Heart right ventricle (tissue), 16 donors: ENCODE measurements at regions not wholly inside any gene's neighbourhood (a gene's known extent, or its start where the extent isn't known, plus 50 kb on each side); places are given as distances from the start of the nearest gene placed in this dataset.
A peak's percentile ranks its signal among the peaks of the same experiment; 100 is the strongest.

Experiments
- ATAC-seq, 8 donors: fragments of 200-7000 bp; cut with Tn5 transposase; one replicate each; pipeline ENCODE4 v1.9.1; 2020; ENCODE audit warnings: mild to moderate bottlenecking in 8 of 8, moderate library complexity in 8 of 8, moderate number of reproducible peaks in 1 of 8
- DNase-seq, 2 donors: peaks; one replicate each; pipeline ENCODE4 v3.0.0-alpha.2; 2020
- H3K27ac ChIP-seq, 10 donors: fragments of 200-600 bp; sonication (generic) in 2 of 10; one replicate each; pipeline versions ENCODE4 v1.5.0 to v1.8.0; 2020 to 2022; ENCODE audit warnings: mild to moderate bottlenecking in 3 of 10
- H3K27me3 ChIP-seq, 7 donors: fragments of 200-600 bp; one replicate each; pipeline ENCODE4 v1.8.0; 2021 to 2022; ENCODE audit warnings: mild to moderate bottlenecking in 2 of 7
- H3K36me3 ChIP-seq, 9 donors: fragments of 200-600 bp; sonication (generic) in 1 of 9; one replicate each; pipeline versions ENCODE4 v1.5.0 to v1.8.0; 2020 to 2022; ENCODE audit warnings: mild to moderate bottlenecking in 2 of 9
- H3K4me1 ChIP-seq, 9 donors: fragments of 200-600 bp; sonication (generic) in 1 of 9; one replicate each; pipeline versions ENCODE4 v1.5.0 to v1.8.0; 2020 to 2022; ENCODE audit warnings: mild to moderate bottlenecking in 4 of 9
- H3K4me3 ChIP-seq, 10 donors: fragments of 200-600 bp; sonication (generic) in 2 of 10; one replicate each; pipeline versions ENCODE4 v1.5.0 to v1.8.0; 2020 to 2022; ENCODE audit warnings: mild to moderate bottlenecking in 7 of 10, moderate library complexity in 2 of 10
- H3K9me3 ChIP-seq, 11 donors: fragments of 200-600 bp in 10 of 11; sonication (generic) in 2 of 11; one replicate each; pipeline versions ENCODE4 v1.5.0 to v1.8.0; 2013 to 2022; ENCODE audit warnings: mild to moderate bottlenecking in 2 of 11, control low read depth in 1 of 11, moderate library complexity in 1 of 11
- CTCF ChIP-seq, 9 donors: fragments of 200-600 bp; sonication (generic) in 2 of 9; IDR thresholded peaks; one replicate each; pipeline versions ENCODE4 v1.5.0 to v1.8.0; 2021 to 2022; ENCODE audit warnings: antibody characterized with exemption in 9 of 9, mild to moderate bottlenecking in 5 of 9, moderate library complexity in 1 of 9
- WGBS, 2 donors: extraction: QIAGEN DNeasy Blood & Tissue Kit; methylation state at CpG; one replicate each; pipeline ENCODE4 v1.1.7; 2013; ENCODE audit warnings: inconsistent platforms in 1 of 2; 5-methylcytosine and 5-hydroxymethylcytosine counted together
- intact Hi-C, 10 donors: fragments of 100-400 bp; cut with DNase I; formaldehyde crosslinking; loops; one replicate each; pipeline versions ENCODE4 v1.11.1 to v1.14.2; 2022
- donor health status: Arrhythmogenic right ventricular cardiomyopathy.
- donor health status: ischemic (EF 13 %, LVEDD 7.1; RV severe dilation, severe dysfunction).
- donor health status: healthy with polysubstance abuse.
- donor health status: DM: no; HTN: yes; CAD: no.
- donor health status: DM: no; HTN: no; CAD: no.
- donor health status: ischemic (EF 25% LVEDD 6.9; RV normal size, moderate dysfunction).
- donor health status: ischemic (EF 25% LVEDD 5.7; RV mildly dilated, moderate dysfunction).
- donor health status: healthy.
- donor health status: DM: yes; HTN: yes; CAD: no.
- donor health status: Ischemic cardiomyopathy.
- donor health status: ischemic (EF 35%, LVEDD 5.7; RV mildly dilated, moderate dysfunction).
- donor health status: nonischemic (EF 11% LVEDD 7.7; RV severe dilation, severe dysfunction).
- donor health status: DM: yes; HTN: yes; CAD: no.
- donor health status: PGD.
- donor health status: ischemic (EF 29% LVEDD 5.4; RV normal size, mild dysfunction).
- donor health status: nonischemic (EF 23%, LVEDD 6.1; RV moderate dilation, normal function).

- Histone ChIP-seq H3K9me3 (no peaks in the 10 kb centered on the region), H3K4me1 (peaks cover 0 to 7% (median 5%) of the 10 kb centered on the region in 9 donors), H3K4me3 (peak overlapping the region in 2 of 10 donors; percentile 15 to 27), H3K36me3 (no peaks in the 10 kb centered on the region), H3K27ac (no peak overlapping the region), H3K27me3 (peaks cover 0 to 6% (median 0%) of the 10 kb centered on the region in 7 donors)
- ATAC-seq (peak in 3 of 8 donors; percentile 51 to 73 (median 65)), DNase-seq (peak in 1 of 2 donors; percentile 26)
- peak; percentile 41 to 73 (median 67) for TF ChIP-seq CTCF (IDR thresholded peaks at IDR 0.05)
- intact Hi-C loops: loop anchor here (2.0 to 10.0 kb wide), 10 partner anchors 205 to 905 kb away; no protein-coding TSS in a partner anchor
- WGBS, 2 donors: 50 to 51% methylated on average over 8 of the region's 8 CpGs
Measured at GRCh38 chr14:60349663-60350365, 100.8 kb downstream of the PPM1A start.

GRCh38 chr14:60350366-60350720 is 101.3 kb downstream of the PPM1A start:
- no peaks in the 10 kb centered on the region for H3K36me3 ChIP-seq

GRCh38 chr14:60353420-60353819 is 104.4 kb downstream of the PPM1A start:
- no peak for DNase-seq
- no peak for ATAC-seq
- 70 to 76% methylated on average over 4 of the region's 4 CpGs for WGBS, 2 donors
- Histone ChIP-seq H3K27me3 (peaks cover 0 to 10% (median 0%) of the 10 kb centered on the region in 7 donors), H3K4me1 (peaks cover 0 to 7% (median 5%) of the 10 kb centered on the region in 9 donors), H3K4me3 (no peak overlapping the region), H3K36me3 (no peaks in the 10 kb centered on the region), H3K27ac (no peak overlapping the region), H3K9me3 (no peaks in the 10 kb centered on the region)
- intact Hi-C loops: loop anchor here in 8 of 10 donors (5.0 to 10.0 kb wide), 8 partner anchors 201 to 901 kb away; no protein-coding TSS in a partner anchor
- no peak for TF ChIP-seq CTCF (IDR thresholded peaks at IDR 0.05)

More at GRCh38 chr14:60350366-60350720, 101.3 kb downstream of the PPM1A start:
- peak overlapping the region in 2 of 10 donors; percentile 15 to 27 for H3K4me3 ChIP-seq
- H3K4me1 ChIP-seq: peaks cover 0 to 7% (median 5%) of the 10 kb centered on the region in 9 donors
- no peaks in the 10 kb centered on the region for H3K9me3 ChIP-seq
- WGBS, 2 donors: 17 to 20% methylated on average over 5 of the region's 5 CpGs
- peaks cover 0 to 6% (median 0%) of the 10 kb centered on the region in 7 donors for H3K27me3 ChIP-seq
- intact Hi-C loops: loop anchor here in 8 of 10 donors (2.0 to 10.0 kb wide), 10 partner anchors 204 to 904 kb away; no protein-coding TSS in a partner anchor
- DNase-seq (no peak), ATAC-seq (peak in 6 of 8 donors; percentile 38 to 78 (median 61))
- TF ChIP-seq CTCF (IDR thresholded peaks at IDR 0.05): no peak
- no peak overlapping the region for H3K27ac ChIP-seq

- H3K27me3 ChIP-seq: peaks cover 0 to 5% (median 0%) of the 10 kb centered on the region in 7 donors
- H3K27ac ChIP-seq: no peak overlapping the region
- ATAC-seq (no peak), DNase-seq (no peak)
- no peaks in the 10 kb centered on the region for H3K36me3 ChIP-seq
- H3K9me3 ChIP-seq: no peaks in the 10 kb centered on the region
- no peak for TF ChIP-seq CTCF (IDR thresholded peaks at IDR 0.05)
- no peaks in the 10 kb centered on the region for H3K4me1 ChIP-seq
- no peak overlapping the region for H3K4me3 ChIP-seq
- intact Hi-C loops: loop anchor here in 6 of 10 donors (10.0 kb wide), 4 partner anchors 199 to 899 kb away; no protein-coding TSS in a partner anchor
Measured at GRCh38 chr14:60355768-60356167, 106.7 kb downstream of the PPM1A start.
